ENCODE measurements at regions not wholly inside any gene's neighbourhood (a gene's known extent, or its start where the extent isn't known, plus 50 kb on each side); places are given as distances from the start of the nearest gene placed in this dataset.

GRCh38 chr22:33219648-33220384, 161.6 kb upstream of the SYN3 start:
- no peak overlapping the region for H3K27ac ChIP-seq (ENCODE audit: low read depth in 1 of 2, low read length in 2 of 2)
- DNase-seq (ENCODE audit: low spot score) = no peak

More at GRCh38 chr22:33219648-33220384, 161.6 kb upstream of the SYN3 start:
- no peaks in the 10 kb centered on the region for H3K4me1 ChIP-seq (ENCODE audit: control insufficient read depth in 4 of 4, insufficient read depth in 4 of 4, low read length in 3 of 4)
- WGBS = 71% methylated on average over 8 of the region's 8 CpGs
- no peaks in the 10 kb centered on the region for H3K36me3 ChIP-seq (ENCODE audit: control insufficient read depth in 4 of 4, insufficient read depth in 3 of 4, low read depth in 1 of 4, low read length in 3 of 4)
- H3K9me3 ChIP-seq (ENCODE audit: control insufficient read depth in 4 of 4, low read length in 3 of 4) = no peaks in the 10 kb centered on the region
- H3K4me3 ChIP-seq (ENCODE audit: low read depth in 1 of 3, low read length in 3 of 3) = no peak overlapping the region
- no peak overlapping the region for H3K9ac ChIP-seq (ENCODE audit: low read depth in 1 of 2, low read length in 2 of 2)
- no peak for TF ChIP-seq EGR1 (IDR thresholded peaks at IDR 0.05; ENCODE audit: low read depth in 2 of 2)
- no peak for TF ChIP-seq ATF3 (IDR thresholded peaks at IDR 0.05)
- no peak for TF ChIP-seq FOXA1 (IDR thresholded peaks at IDR 0.05)
- no peak for TF ChIP-seq CTCF (IDR thresholded peaks at IDR 0.05; ENCODE audit: low read depth, low read length, missing input control)
- TF ChIP-seq GABPA (IDR thresholded peaks at IDR 0.05 in 1 of 2, conservative IDR thresholded peaks at IDR 0.05 in 1 of 2) = no peak
- no peak for TF ChIP-seq FOXA2 (IDR thresholded peaks at IDR 0.05)
- TF ChIP-seq REST (IDR thresholded peaks at IDR 0.05) = no peak
- TF ChIP-seq YY1 (IDR thresholded peaks at IDR 0.05) = no peak
- no peak for TF ChIP-seq JUND (IDR thresholded peaks at IDR 0.05)
- no peak for TF ChIP-seq HNF4A (conservative IDR thresholded peaks at IDR 0.05)
- no peak for TF ChIP-seq RXRA (IDR thresholded peaks at IDR 0.05)
- no peaks in the 10 kb centered on the region for H3K27me3 ChIP-seq (ENCODE audit: control insufficient read depth in 4 of 4, insufficient read depth in 4 of 4, low read length in 3 of 4)
